Endothelial cell (in vitro differentiated cells): ENCODE measurements at regions not wholly inside any gene's neighbourhood (a gene's known extent, or its start where the extent isn't known, plus 50 kb on each side); places are given as distances from the start of the nearest gene placed in this dataset.

Experiments
- DNase-seq: peaks from one replicate; pipeline ENCODE4 v3.0.0; 2021; ENCODE audit warnings: low spot score
- H3K27ac Mint-ChIP-seq: one replicate; pipeline ENCODE4 v1.8.0; 2021; ENCODE audit warnings: mixed read lengths, inconsistent platforms; ENCODE audit not compliant: unreplicated experiment
- H3K27me3 Mint-ChIP-seq: one replicate; pipeline ENCODE4 v1.8.0; 2021; ENCODE audit warnings: mild to moderate bottlenecking, moderate library complexity, mixed read lengths, inconsistent platforms; ENCODE audit not compliant: unreplicated experiment
- H3K36me3 Mint-ChIP-seq: one replicate; pipeline ENCODE4 v1.8.0; 2021; ENCODE audit warnings: mild to moderate bottlenecking, low read depth, mixed read lengths, inconsistent platforms; ENCODE audit not compliant: unreplicated experiment
- H3K4me1 Mint-ChIP-seq: one replicate; pipeline ENCODE4 v1.8.0; 2021; ENCODE audit warnings: mild to moderate bottlenecking, mixed read lengths, inconsistent platforms; ENCODE audit not compliant: unreplicated experiment
- H3K4me3 Mint-ChIP-seq: one replicate; pipeline ENCODE4 v1.8.0; 2021; ENCODE audit warnings: mild to moderate bottlenecking, mixed read lengths, inconsistent platforms; ENCODE audit not compliant: unreplicated experiment
- H3K9me3 Mint-ChIP-seq: one replicate; pipeline ENCODE4 v1.8.0; 2021; ENCODE audit warnings: mixed read lengths, inconsistent platforms; ENCODE audit not compliant: unreplicated experiment
- CTCF ChIP-seq: fragments of 200-600 bp; sonication (generic); IDR thresholded peaks from one replicate; pipeline ENCODE4 v1.5.0; 2021; ENCODE audit warnings: antibody characterized with exemption; ENCODE audit not compliant: unreplicated experiment

- Mint-ChIP-seq H3K27me3 (peaks cover 1% of the 10 kb centered on the region), H3K4me3 (peak overlapping the region; percentile 45), H3K4me1 (no peaks in the 10 kb centered on the region), H3K9me3 (no peaks in the 10 kb centered on the region), H3K27ac (no peak overlapping the region), H3K36me3 (no peaks in the 10 kb centered on the region)
- no peak for DNase-seq
- TF ChIP-seq CTCF: no peak
Measured at GRCh38 chr20:50417484-50418235, 92.5 kb upstream of the PTPN1 start.

GRCh38 chr20:50418890-50419642 is 91.1 kb upstream of the PTPN1 start:
- Mint-ChIP-seq H3K36me3 (no peaks in the 10 kb centered on the region), H3K9me3 (no peaks in the 10 kb centered on the region), H3K4me1 (no peaks in the 10 kb centered on the region), H3K4me3 (no peak overlapping the region), H3K27me3 (peaks cover 3% of the 10 kb centered on the region), H3K27ac (no peak overlapping the region)
- no peak for TF ChIP-seq CTCF
- DNase-seq: no peak

- peaks cover 3% of the 10 kb centered on the region for H3K27me3 Mint-ChIP-seq
- no peak overlapping the region for H3K4me3 Mint-ChIP-seq
- no peak for DNase-seq
- no peak for TF ChIP-seq CTCF
- no peaks in the 10 kb centered on the region for H3K9me3 Mint-ChIP-seq
- no peaks in the 10 kb centered on the region for H3K4me1 Mint-ChIP-seq
- no peaks in the 10 kb centered on the region for H3K36me3 Mint-ChIP-seq
- no peak overlapping the region for H3K27ac Mint-ChIP-seq
Measured at GRCh38 chr20:50420380-50420779, 89.8 kb upstream of the PTPN1 start.

- no peaks in the 10 kb centered on the region for H3K9me3 Mint-ChIP-seq
- no peak overlapping the region for H3K27ac Mint-ChIP-seq
- no peaks in the 10 kb centered on the region for H3K4me1 Mint-ChIP-seq
- no peak for TF ChIP-seq CTCF
- DNase-seq: no peak
- H3K36me3 Mint-ChIP-seq: no peaks in the 10 kb centered on the region
- H3K27me3 Mint-ChIP-seq: peaks cover 3% of the 10 kb centered on the region
- H3K4me3 Mint-ChIP-seq: no peak overlapping the region
Measured at GRCh38 chr20:50421356-50422340, 88.5 kb upstream of the PTPN1 start.
